Lower leg skin (tissue), 3 donors: ENCODE measurements at regions not wholly inside any gene's neighbourhood (a gene's known extent, or its start where the extent isn't known, plus 50 kb on each side); places are given as distances from the start of the nearest gene placed in this dataset.

Experiments used
- CTCF ChIP-seq, 3 donors: fragments of 450-650 bp; IDR thresholded peaks; one replicate each; pipeline ENCODE4 v1.5.1; 2016; ENCODE audit warnings: antibody characterized with exemption in 3 of 3, mild to moderate bottlenecking in 3 of 3, moderate library complexity in 2 of 3
- POLR2A ChIP-seq, 2 donors: fragments of 450-650 bp; IDR thresholded peaks; one replicate each; pipeline ENCODE4 v1.6.1; 2016 to 2017; ENCODE audit warnings: antibody characterized with exemption in 2 of 2, mild to moderate bottlenecking in 1 of 2, moderate library complexity in 1 of 2

- no peak for TF ChIP-seq CTCF (IDR thresholded peaks at IDR 0.05)
- TF ChIP-seq POLR2A (IDR thresholded peaks at IDR 0.05), result no peak
Observed at GRCh38 chr2:122218596-122218995, 463.1 kb downstream of the TSN start.
